Fibroblast of lung (primary cell): ENCODE measurements at regions not wholly inside any gene's neighbourhood (a gene's known extent, or its start where the extent isn't known, plus 50 kb on each side); places are given as distances from the start of the nearest gene placed in this dataset.

ENCODE experiments used
- CTCF ChIP-seq, 2 donors: IDR thresholded peaks in 1 of 2; conservative IDR thresholded peaks in 1 of 2; 1 replicate in 1 of 2; 2 replicates in 1 of 2; pipeline ENCODE4 v1.5.1; 2011 to 2012; ENCODE audit warnings: low read length in 2 of 2, control low read depth in 1 of 2, inconsistent platforms in 1 of 2, low read depth in 1 of 2, mild to moderate bottlenecking in 1 of 2
- EZH2 ChIP-seq: IDR thresholded peaks from 2 replicates; pipeline ENCODE4 v1.5.1; 2012; ENCODE audit warnings: low read length, control low read depth, mild to moderate bottlenecking; ENCODE audit errors: missing control alignments

GRCh38 chr1:192959657-192960186 lies 99.4 kb downstream of the UCHL5 start:
- no peak for TF ChIP-seq CTCF (conservative IDR thresholded peaks at IDR 0.05 in 1 of 2, IDR thresholded peaks at IDR 0.05 in 1 of 2; ENCODE audit: low read depth in 1 of 2, low read length in 2 of 2)
- TF ChIP-seq EZH2: no peak
